HG02970 (cell line): ENCODE measurements at regions not wholly inside any gene's neighbourhood (a gene's known extent, or its start where the extent isn't known, plus 50 kb on each side); places are given as distances from the start of the nearest gene placed in this dataset.

Experiments used
- ATAC-seq: cut with Tn5 transposase; IDR thresholded peaks from one replicate; pipeline ENCODE4 v1.9.1; 2021; ENCODE audit warnings: mild to moderate bottlenecking, moderate library complexity, moderate number of reproducible peaks; ENCODE audit not compliant: unreplicated experiment, low FRiP score

DNA sequence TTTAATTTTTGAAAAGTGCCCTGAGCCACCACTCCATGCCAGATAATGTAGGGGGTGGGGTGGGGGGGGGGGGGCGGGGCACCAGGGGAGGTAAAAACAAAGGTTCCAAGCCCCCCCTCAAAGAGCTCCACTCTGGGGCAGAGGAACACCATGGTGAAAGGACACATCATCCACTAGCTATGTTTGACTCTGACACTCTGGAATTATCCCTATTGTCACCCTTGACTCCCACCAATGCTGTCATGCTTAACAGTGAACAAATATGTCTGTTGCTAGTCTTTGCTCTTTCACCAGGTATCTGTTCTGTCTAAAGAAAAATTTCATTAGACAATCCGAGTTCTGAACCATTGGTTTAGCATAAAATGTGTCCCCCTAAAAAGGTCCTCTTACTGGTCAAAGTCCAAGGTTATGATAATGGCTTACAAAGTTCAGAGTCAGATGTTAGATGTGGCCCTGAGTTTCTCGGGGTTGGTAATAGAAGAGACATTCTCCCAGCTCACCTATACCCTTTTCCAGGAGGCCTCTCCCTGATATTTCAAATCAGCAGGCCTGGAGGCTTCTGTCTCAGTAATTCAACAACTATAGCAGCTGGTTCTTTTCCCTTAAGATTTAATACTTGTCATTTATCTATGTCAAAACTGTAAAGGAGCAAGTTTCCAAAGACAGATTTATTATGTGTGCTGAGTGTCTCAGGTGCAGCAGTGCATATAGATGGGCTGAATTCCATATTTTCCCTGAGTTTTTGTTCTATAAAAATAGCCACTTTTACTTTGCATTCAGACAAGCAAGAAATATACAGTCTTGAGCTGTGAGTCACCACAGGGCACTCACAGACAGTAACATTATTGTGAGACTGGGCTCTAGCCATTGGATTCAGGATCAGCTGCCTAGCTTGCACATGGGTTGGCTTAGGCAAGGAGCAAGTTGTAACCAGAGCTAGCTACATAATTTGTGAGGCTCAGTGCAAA lies 174.1 kb downstream of the CSNK2A3 start:
- ATAC-seq = no peak

DNA sequence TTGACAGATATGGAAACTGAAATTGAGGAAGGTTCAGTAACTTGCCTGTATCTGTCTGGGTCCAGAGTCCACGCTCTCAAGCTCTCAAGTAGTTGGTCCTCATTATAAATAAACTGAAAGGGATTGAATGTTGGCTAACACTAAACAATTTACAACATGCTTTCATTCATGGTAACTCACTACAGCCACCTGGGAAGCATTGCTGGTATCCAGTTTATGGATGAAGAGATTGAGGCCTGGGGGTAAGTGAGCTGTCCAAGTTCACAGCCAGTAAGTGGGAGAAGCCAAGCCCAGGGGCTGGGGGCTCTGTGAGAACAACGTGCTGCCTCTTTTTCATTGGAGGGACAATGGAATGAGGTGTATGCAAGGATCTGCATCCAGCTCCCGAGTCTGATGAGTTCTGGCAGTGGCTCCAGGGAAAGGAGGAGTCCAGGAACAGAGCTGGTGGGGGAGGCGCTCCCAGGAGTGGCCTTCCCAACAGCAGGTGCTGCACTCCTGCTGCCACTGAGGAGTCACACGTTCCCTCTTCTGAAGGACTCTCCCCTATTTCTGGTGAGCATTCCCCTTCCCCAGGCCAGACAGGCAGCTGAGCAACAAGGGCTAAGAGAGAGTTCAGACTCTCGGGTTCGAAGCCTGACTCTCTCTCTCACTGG lies 175.8 kb downstream of the CSNK2A3 start:
- ATAC-seq = no peak

DNA sequence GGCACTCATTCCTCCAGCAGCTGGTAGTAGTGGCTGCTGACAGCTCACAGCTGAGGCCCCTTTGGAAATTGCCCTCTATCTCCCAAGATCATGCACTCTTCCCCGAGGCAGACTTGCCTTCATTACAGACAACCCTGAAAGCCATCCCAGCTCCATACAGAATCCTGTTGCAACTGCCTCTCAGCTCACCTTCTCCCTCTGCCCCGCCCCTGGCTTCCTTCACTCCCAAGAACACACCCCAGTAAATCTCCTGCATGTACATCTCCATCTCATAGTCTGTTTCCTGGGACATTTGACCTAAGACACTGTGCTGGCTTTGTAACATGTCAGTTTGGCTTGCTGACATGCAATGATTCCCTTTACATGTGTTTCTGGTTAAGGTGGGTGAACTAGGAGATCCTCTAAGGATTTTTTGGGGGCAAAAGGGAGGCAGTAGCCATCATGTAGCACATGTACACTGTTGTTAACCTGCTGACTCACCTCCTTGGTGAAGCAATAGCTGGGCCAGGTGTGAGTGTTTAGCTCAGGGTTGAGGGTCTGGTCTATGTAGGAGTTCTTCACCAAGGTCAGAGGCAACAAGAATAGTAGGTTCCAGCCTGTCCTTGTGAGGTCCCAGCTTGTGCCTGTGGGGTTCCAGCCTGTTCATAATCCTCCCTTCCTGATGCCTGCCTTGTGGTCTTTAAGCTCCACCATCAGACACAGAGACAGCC lies 179.6 kb downstream of the CSNK2A3 start:
- ATAC-seq = no peak

DNA sequence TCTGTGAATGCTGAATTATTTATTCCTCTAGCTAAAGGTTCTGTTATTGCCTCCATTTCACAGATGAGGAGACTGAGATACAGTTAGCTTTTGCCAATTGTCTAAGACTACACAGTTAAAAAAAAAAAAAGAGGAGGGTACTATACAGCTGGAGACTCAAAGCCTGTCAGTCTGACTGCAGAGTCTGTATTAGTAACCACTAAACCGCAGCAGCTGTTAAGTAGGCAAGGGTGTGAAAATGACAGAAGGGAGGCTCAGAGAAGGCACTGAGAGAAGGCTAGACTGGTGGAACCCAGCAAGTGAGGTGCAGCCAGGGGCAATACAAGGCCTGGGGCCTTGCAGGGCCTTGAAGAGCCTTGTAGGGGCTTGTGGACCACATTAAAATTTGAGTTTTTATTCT lies 181.2 kb downstream of the CSNK2A3 start:
- no peak for ATAC-seq

DNA sequence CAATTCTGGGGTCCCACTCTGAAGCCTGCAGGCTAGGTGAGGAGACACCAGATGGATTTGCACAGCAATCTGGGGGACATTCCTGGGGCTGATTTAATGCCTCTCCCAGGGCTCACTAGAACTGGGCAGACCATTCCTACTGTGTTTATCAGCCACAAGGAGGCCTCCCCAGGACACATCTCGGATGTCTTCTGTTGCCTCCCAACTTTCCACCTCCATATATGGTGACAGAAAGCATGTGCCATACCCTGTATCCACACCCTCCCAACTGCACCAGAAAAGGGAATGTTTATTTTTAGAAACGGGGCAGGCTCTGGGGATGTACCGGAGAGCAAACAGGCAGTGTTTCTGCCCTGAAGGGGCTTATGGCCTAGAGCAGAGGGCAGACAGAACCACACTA lies 181.8 kb downstream of the CSNK2A3 start:
- ATAC-seq = no peak

DNA sequence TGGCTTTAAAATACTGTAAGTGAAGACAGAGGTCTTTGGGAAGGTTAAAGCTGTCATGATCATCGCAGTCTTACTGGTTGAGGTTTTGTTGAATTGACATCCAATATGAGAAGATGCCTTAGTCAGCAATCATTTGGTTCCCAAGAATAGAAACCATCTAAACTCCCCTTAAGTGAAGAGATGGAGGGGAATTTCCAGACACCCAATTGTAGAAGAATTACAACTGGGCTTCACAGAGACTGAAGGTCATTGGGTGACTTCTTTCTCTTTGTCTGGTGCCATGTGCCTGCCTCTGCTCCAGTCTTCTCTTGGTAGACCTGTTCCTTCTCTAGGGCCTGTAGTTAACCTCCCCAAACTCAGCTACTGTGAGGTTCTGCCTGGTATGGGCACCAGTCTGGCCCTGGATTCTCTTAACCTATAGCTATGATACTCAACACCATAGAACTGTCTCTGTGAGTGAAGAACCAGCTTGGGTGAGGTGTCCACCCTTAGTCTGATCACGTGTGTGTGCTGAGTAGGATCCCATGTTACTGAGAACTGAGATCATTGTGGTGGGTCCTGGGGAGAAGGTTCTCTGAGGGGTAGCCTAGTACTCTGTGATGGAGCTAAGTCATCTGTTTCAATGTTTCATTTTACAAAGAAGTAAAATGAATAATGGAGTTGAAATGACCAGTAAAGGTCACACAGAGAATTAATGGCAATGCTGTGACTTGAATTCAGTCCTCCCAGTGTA lies 182.5 kb downstream of the CSNK2A3 start:
- ATAC-seq = no peak

DNA sequence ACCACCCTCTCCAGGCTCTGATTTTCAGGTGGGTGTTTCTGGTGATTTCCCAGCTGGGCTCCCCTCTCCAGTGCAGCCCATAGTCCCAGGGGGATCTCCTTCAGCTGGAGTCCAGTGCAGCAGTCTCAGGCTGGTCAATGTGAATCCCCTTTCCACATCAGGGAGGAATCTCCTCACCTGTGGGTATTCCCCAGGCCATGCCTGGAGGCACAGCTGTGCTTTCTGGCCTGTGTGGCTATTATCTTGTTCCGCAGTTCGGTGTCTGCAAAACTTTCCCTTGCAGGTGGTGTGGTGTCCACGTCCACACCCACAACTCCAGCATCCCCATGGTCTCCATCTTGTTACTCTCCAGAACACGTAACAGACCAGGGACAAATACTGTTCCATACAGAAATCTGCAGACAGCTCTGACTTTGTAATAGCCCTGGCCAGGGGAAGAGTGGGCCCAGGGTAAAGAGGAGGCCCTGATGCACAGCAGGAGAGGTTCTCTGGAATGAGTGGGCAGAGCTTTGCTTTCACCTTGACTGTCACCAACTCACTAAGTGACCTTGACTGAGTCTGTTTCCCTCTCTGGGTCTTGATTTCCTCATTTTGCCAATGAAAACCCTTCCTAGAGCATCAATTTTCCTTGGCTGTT lies 183.2 kb downstream of the CSNK2A3 start:
- no peak for ATAC-seq

DNA sequence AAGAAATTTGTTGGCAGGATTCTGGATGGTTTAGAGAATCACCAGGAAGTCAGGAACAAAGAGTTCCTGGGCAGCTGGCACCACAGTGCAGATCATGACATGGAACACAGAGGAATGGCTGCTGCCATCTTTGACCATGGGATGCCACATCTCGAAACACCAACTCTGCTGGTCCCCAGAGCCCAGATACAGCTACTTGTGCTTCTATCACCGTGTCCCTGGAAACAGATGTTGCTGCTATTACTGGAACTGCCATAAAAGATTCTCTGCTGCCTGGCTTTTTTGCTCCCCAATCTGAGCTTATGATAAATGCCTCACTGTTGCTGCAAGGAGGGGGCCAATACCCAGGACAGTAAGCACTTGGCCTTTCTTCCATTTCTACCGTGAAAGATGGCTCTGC lies 185.2 kb downstream of the CSNK2A3 start:
- no peak for ATAC-seq

DNA sequence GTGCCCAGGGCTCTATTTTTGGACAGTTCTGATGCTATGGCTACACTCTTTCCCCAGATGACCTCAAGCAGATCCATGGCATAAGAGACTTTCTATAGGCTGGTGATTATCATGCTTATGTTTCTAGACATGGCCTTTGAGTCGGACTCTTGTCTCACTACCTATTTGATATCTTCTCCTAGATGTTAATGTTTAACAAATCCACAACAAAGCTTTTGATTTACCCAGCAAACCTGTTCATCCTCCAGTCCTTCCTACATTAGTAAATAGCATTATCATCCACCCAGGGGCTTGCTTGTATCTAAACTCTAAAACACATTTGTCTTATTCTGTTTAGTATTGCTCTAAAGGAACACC lies 188.7 kb downstream of the CSNK2A3 start:
- ATAC-seq = no peak

DNA sequence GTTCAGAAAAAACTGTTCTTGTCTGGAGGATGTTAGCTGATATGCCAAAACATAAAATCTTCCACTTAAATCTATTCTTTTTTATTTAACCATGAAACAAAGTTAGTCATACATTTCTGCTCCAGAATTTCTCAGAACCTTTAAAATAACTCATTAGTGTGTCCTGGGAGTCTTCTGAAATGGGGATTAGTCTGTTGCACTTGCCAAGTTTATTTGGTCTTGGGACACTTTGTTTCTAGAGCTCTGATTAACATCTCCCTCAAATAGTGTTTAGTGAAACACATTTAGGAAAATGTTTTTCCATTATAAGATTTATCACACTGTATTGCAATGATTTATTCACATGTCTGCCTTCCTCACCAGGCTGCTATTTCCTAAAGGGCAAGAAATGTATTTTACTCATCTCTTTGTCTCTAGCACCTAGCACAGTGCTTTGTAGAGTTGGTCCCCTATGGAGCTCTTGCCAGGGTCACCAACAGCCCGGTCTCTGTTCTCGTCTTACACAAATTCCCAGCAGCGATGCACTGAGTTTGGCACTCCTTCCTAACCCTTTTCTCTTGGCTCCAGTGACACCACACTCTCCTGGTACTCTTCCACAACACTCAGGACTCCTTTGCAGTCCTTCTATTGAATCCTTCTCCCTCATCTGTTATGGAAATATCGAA lies 189.2 kb downstream of the CSNK2A3 start:
- no peak for ATAC-seq

DNA sequence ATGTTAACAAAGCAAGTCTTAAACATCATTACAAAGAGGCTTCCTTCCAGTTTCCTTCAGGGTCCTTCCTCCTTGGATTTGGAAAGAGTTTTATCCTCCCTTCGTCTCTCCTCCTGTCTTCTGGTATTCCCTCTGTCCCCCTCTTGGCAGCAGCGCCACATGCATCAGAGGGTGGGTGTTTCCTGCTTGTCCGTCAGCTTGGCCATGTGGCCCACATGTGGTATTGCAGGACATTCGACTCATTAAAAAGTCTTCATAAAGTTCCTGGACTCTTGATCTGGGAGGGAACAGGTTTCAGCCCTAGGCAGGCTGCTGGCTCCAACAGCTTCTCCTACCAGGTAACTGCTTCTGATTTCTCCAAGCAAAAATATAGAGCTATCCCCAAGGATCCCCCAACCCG lies 189.8 kb downstream of the CSNK2A3 start:
- no peak for ATAC-seq

DNA sequence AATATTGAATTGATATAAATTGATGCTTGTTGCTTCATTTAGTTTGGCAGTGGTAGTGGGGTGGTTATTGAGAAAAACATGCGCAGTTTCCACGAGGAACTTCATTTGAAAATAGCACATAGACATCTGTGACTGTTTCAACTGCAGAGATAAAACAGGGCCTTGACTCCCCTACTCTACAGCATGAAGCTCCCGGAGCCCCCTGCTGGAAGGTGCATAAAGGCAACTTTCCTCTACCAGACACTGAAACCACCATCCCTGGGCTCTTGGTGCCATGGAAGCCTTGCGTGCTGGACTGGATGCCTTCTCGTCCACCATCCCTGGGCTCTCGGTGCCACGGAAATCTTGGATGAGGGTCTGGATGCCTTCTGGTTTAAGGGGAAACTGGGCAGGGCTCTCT lies 195.9 kb downstream of the CSNK2A3 start:
- ATAC-seq = no peak

DNA sequence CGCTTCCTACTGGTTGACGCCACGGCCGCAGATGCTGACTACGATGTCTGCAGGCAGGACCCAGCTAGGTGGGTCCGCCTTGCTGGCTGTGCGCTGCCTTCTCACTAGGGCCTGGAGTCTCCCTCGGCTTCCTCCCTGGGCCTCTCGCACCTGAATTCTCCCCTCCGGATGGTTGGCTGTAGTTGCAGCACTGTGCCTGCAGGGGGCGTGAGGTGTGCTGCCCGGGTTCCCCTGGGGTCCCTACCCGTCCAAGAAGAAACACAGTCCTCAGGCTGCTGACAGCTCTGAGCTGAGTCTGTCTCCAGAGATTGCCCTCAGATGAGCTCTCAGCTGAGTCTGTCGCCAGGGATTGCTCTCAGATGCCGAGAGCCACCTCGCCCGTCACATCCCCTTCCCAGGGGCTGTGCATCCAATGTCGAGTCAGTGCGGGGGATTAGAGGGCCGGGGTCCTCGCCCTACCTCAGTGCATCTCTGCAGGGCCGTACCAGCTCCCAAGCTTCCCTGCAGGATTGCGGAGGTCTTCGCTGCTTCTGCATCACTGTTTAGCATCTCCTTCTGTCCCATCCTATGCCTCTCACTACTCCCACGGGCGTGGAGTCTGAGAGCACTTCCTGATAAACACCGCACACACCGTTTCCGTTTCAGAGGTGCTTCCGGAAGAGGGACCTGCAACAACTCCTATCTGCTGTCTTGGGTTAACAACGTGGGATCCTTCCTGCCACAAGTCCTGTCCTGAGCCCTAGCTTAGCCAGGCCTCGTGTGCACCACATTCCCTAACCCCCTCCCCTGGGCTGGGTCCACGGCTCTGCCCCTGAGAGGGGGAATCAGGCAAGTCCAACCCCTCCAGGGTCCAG lies 196.9 kb downstream of the CSNK2A3 start:
- ATAC-seq = no peak

DNA sequence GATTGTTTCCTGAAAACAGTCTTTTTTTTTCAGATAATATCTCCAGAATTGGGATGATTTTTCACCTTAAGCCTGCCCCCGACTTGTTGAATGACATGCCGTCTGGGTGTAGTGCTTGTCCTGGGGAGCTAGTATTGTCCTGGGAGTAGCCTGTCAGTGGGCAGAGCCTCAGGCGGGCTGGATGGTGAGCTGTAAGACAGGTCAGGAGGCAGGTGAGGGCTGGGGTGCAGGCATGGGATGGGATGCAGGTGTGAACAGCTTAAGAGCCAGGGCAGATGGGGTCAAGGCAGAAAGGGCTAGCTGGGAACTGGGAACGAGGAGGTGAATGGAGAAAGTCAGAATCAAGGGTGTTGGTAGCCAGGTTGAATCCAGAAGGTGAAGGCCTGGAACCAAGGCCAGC lies 200.2 kb downstream of the CSNK2A3 start:
- no peak for ATAC-seq

DNA sequence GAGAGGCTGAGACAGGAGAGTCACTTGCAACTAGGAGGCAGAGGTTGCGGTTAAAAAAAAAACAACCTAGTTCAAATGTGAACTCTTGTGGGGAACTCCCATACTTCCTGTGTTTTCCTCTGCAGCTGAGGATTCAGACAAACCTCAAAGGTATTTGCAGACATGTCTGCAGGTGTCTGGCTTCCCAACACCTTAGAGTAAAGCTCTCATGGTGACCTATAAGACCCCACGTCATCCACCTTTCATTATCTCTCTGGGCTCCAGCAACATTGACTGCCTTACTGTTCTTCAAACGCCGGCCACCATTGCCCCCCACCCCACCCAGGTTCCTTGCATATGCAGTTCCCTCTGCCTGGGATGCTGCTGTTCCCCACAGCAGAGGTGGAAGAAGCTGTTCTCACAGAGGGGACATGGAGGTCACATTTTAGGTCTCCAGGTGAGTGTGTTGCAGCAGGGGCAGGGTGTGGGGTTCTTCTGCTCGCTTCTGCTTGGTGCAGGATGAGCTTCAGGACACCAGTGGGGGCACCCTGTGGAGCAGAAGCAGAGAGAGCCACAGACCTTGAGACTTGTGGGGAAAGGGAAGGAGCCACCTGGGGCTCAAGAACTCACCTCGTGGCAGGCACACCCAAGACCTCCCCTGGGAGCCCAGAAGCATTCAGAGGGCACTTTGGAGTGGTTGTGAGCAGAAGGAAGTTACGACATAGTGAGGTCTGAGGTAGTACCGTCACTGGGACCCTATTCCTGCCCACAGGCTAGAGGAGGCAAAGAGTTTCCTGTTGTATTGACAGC lies 203.2 kb downstream of the CSNK2A3 start:
- ATAC-seq = no peak

DNA sequence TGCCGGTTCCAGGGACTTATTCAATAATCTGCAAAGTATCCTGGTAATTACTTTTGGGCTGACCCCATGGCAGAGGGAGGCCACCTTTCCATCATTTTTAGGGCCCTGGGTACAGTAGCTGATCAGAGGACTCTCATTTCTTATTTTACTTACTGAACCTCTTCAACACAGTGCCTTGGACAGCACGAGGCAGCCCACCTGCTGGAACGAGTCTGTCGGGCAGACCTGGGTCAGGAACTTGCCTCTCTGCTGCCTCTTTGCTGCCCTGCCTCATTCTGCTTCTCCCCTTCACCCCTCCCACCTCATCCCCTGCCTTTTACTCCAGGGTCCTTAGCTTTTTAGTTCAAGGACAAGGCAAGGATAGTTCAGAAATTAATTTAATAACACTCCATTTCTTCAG lies 204.5 kb downstream of the CSNK2A3 start:
- ATAC-seq = no peak

DNA sequence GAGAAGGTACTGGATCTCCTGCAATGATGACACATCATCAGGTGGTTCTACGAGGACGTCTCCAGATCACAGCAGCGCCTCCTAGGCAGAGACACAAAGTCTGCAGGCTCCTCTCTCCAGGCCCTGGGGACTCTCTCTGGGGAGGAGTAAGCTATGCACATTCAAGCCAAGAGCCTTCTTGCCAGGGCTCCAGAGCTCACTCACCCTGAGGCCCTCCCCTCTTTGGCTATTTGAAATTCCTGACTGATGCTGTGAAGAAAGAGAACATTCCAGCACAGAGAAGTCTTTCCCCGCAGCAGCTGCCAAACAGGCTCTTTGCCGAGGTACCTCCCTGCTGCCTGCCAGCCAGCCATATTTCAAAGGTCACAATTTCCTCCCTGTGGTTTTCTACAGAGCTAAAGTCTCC lies 204.9 kb downstream of the CSNK2A3 start:
- ATAC-seq = no peak

DNA sequence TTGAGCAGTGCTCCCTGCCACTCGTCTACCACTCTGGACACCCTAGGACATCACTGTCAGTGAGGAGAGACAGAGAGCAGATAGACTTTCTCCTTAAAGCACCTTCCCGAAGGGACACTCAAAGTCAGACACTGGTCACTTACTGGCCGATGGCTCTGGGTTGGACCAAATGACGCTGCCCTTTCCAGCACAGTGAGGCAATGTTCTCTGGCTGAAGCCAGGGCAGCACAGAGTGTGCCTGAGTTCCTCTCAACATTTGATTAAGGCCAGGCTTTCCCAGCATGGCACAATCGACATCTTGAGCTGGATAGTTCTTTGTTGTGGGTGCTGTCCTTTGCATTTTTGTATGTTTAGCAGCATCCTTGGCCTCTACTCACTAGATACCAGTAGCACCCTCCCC lies 206.2 kb downstream of the CSNK2A3 start:
- ATAC-seq = no peak
